Neural progenitor cell (in vitro differentiated cells): ENCODE measurements at regions not wholly inside any gene's neighbourhood (a gene's known extent, or its start where the extent isn't known, plus 50 kb on each side); places are given as distances from the start of the nearest gene placed in this dataset.

Experiments used
- CTCF ChIP-seq: fragments of 200-600 bp; sonication (generic); IDR thresholded peaks from 2 replicates; pipeline ENCODE4 v1.5.1; 2017; ENCODE audit warnings: antibody characterized with exemption, mild to moderate bottlenecking
- EZH2 ChIP-seq: fragments of 200-600 bp; sonication (generic); IDR thresholded peaks from 2 replicates; pipeline ENCODE4 v1.6.1; 2017; ENCODE audit warnings: antibody characterized with exemption, mild to moderate bottlenecking, moderate library complexity

- no peak for TF ChIP-seq CTCF
- no peak for TF ChIP-seq EZH2
These were observed 81.9 kb upstream of the TEAD1 start for GRCh38 chr11:12592283-12592682.
